ENCODE measurements at regions not wholly inside any gene's neighbourhood (a gene's known extent, or its start where the extent isn't known, plus 50 kb on each side); places are given as distances from the start of the nearest gene placed in this dataset.

DNA sequence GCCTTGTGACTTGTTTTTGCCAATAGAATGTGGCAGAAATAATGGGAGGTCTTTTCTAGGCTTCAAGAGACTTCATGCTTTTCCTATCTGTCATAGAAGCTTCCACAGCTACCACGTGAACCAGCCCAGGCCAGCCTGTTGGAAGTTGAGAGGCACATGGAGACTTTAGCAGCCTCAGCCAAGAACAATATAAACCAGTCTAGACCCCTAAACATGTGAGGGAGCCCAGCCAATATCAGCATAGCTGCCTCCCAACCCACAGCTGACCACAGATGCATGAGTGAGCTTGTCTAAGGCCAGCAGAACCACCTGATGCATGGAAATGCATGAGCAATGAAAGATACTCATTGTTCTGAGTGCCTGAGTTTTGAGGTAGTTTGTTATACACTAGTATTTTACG lies 540.7 kb upstream of the BTBD3 start:
- DNase-seq = no peak

DNA sequence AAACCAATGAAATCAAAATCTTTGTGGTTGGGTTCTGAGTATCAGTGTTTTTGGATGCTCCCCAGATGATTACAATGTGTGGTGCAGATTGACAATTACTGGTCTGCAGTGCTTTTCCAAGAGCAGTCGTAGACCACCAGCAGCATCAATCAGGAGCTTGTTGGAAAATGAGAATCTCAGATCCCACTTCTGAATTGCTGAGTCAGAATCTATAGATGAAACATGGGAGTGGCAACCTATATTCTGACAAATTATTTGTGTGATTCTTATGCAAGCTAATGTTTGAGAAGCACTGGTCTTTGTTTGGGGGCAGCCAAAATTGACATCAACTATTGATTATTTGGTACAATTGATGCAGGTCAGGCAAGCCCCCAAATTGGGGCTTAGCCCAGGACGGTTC lies 539.9 kb upstream of the BTBD3 start:
- no peak for DNase-seq

DNA sequence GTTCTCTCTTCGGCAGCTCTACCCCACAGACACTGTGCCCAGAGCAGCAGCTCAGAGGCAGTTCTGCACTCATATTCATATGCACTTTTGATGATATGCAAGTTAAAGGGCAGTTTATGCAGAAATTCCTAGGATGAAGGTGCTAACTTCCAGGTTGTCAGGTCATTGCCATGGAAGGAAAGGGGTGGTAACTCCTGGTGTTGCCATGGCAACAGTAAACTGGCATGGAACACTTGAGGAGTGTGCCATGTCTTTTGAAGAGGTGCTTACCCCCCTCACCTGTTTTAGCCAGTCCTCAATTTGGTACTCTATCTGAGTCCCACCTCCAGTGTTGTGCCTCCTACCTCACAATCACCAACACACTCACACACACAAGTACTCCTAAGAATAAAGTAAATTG lies 539.4 kb upstream of the BTBD3 start:
- no peak for DNase-seq

DNA sequence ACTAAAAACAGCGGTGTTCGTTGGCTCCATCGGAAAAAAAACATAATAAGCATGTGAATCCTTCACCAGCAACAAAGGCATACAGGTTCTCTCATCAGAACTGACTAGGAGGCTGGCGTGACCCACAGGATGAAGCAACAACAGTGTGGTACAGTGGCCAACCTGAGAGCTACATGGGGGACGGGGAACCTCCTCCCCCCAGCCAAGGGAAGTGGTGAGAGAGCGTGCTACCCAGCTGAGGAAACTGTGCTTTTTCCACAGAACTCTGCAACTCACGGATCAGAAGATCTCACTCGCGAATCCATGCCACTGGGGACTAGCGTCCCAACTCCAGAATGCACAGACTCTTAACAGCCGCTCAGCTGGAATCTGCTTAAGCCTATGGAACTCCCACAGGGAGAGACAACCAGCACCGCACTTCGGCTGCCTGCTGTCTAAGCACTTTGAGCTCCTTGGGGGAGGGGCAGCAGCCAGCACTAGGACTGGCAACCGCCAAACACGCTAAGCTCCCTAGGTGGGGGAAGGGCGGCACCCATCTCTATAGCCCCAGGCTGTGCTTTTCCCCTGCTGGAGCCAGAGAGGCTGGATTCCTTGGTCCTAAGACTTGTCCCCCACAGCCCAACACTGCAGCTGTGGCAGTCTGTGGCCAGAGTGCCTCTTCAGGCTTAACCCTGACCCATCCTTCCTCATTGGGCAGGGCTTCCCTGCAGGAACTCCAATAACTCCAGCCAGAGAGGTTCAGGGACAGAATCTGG lies 538.3 kb upstream of the BTBD3 start:
- DNase-seq = no peak

DNA sequence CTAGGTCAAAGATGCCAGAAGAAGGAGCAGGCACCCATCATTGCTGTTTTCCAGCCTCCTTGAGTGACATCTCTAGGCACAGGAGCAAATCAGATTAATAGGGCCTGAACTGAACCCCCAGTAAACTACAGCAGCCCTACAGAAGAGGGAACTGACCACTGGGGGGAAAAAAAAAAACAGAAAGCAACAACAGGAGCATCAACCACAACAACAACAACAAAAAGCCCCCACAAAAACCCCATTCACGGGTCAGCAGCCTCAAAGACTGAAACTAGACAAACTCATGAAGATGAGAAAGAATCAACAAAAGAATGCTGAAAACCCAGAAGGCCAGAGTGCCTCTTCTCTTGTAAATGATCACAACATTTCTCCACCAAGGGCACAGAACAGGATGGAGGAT lies 537.4 kb upstream of the BTBD3 start:
- no peak for DNase-seq

GRCh38 chr20:11387189-11387754 lies 530.4 kb upstream of the BTBD3 start:
- DNase-seq = no peak

- DNase-seq = no peak
These were observed 528.5 kb upstream of the BTBD3 start for GRCh38 chr20:11389186-11389585.

DNA sequence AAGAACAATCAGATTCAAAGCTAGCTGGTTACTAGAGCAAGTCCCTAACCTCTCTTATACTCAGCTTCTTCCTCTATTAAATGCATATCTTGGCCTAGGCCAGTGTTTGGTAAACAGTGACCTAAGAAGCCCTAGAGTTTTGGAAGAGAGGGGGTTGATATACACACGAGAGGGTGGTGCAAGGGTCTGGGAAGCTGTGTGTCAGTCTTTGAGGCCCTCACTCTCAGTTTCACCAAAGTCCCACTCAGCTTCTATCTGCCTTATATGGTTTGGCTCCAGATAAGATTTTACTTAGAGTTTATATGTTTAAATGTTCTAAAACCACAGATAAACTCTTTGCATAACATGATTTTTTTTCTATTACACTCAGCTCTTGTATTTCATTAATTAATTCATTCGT lies 526.1 kb upstream of the BTBD3 start:
- no peak for DNase-seq

DNA sequence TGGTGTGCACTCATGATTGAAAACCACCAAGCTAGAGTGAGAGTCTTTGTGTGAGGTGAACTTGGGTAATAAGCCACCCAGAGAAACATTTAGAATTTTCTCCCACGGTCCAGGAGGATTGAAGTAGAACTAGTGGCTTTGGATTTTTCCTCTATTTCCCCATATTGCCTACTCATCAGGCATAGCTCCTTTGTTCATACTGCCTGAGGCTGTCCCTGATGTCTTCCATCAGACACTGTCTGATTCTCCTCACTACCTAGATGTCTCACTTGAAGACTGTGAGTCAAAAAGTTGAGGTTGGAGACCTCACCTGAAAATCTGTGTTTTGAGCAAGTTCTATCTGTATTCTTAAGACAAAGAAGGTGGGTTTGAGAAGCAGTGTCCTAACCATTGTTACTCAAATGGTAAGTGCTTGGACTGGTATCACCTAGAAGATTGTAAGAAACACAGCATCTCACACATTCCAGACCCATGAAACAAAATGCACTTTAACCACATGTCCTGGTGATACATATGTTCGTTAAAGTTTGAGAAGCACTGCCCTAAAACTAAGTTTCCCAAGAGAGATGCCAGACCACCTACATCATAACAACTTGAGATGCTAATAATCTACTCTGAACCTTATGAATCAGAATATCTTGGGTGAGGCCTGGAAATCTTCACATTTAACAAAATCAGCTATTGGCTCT lies 523.4 kb upstream of the BTBD3 start:
- no peak for DNase-seq

DNA sequence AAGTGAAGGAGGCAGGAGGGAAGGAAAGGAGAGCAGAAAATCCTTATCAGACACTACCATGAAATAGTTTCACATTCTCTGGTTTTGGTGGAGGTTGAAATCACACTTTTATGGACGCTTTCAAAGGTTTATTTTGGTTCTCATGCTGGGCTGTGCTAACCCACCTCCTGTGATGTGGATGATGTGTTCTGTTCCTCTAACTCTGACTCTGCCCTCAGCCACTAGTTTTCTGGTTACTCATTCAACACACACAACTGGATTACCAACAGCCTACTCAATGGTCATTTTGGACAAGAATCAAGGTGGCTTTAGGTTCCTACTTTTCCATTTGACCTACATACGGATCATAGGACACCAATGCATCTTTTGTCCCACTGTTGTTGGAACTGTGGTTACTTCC lies 522.1 kb upstream of the BTBD3 start:
- DNase-seq = no peak

DNA sequence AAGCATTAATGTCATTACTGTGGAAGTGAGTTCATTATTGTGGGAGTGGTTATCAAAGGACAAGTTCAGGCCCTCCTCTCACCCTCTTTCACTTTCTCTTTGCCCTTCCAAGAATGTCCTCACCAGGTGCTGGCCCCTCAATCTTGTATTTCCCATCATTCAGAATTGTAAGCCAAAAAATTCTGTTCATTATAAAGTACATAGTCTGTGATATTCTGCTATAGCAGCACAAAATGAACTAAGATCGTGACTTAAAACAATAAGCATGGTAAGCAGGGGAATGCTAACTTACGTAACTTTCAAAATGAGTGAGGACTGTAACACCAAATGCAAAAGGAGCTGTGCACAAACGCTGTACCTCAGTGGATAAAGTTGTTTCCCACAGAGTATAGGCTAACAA lies 515.7 kb upstream of the BTBD3 start:
- no peak for DNase-seq

DNA sequence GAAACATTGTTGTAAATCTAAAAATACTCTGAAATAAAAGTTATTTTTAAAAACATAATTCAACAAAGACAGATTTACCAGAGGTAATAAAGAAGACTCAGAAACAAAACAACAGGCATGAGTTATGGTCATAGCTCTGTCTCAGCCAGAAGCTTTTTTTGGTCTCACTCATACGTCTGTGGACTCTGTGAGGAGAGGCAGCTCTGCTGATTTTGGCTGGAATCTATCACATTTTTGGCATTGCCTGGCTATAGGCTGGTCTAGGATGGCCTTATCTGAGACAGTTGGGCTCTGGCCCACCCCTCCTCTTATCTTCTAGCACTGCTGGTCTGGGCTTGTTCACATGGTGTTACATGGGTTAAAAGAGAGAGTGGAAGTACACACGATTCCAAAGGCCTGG lies 514.0 kb upstream of the BTBD3 start:
- DNase-seq = no peak

DNA sequence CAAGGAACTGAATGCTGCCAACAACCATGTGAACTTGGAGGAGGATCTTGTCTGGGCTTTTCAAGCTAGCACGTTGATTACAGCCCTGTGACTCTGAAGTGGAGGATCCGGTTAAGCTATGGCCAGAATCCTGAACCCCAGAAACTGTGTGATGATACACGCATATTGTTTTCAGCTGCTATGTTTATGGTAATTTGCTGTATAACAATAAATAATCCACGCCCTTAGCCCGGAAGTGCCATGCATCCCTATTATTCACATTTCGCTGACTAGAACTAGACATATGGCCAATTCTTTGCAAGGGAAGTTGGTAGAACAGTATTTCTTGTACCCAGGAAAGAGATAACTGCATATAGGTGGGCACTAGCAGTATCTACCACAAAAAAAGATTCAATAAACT lies 510.8 kb upstream of the BTBD3 start:
- no peak for DNase-seq

GRCh38 chr20:11409561-11409960 lies 508.1 kb upstream of the BTBD3 start:
- no peak for DNase-seq

DNA sequence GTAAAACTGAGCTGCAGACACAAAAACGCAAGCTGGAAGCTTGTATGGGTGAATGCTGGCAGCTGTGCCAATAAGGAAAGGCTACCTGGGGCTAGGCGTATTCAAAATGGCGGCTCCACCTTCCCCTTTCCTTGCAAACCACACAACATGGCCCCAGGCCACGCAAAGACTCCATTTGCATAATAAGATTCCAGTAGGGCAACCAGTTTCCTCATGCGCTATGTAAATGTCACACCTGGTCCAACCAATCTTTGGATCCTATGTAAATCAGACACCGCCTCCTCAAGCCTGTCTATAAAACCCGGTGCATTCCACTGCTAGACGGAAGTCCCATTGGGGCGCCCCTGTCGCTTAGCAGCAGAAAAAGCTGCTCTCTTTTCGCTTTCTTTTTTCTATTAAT lies 505.9 kb upstream of the BTBD3 start:
- DNase-seq = no peak

GRCh38 chr20:11426948-11427347 lies 490.7 kb upstream of the BTBD3 start:
- DNase-seq = no peak

- no peak for DNase-seq
These were observed 488.5 kb upstream of the BTBD3 start for GRCh38 chr20:11429168-11429567.

- DNase-seq = no peak
These were observed 487.7 kb upstream of the BTBD3 start for GRCh38 chr20:11429889-11430519.

GRCh38 chr20:11430652-11431051 lies 487.0 kb upstream of the BTBD3 start:
- DNase-seq = no peak

DNA sequence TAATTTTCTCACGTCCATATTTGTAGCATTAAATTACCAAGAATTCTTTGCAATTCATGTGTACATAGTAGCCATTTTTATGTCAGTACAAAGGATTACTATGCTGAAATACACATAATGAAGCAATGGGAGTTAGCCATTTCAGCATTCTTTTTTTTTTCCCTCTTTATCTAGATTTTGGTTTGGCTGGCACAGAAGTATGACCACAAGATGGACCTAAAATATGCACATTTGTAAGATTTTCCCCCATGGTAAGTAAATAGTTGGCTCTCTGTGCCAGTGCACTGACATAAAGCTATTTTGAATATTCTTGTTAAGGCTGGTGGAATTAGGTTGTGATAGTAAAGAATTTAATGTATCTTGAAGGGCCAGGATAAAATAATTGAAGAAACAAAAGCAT lies 486.1 kb upstream of the BTBD3 start:
- no peak for DNase-seq

GRCh38 chr20:11432407-11432806 lies 485.3 kb upstream of the BTBD3 start:
- no peak for DNase-seq

DNA sequence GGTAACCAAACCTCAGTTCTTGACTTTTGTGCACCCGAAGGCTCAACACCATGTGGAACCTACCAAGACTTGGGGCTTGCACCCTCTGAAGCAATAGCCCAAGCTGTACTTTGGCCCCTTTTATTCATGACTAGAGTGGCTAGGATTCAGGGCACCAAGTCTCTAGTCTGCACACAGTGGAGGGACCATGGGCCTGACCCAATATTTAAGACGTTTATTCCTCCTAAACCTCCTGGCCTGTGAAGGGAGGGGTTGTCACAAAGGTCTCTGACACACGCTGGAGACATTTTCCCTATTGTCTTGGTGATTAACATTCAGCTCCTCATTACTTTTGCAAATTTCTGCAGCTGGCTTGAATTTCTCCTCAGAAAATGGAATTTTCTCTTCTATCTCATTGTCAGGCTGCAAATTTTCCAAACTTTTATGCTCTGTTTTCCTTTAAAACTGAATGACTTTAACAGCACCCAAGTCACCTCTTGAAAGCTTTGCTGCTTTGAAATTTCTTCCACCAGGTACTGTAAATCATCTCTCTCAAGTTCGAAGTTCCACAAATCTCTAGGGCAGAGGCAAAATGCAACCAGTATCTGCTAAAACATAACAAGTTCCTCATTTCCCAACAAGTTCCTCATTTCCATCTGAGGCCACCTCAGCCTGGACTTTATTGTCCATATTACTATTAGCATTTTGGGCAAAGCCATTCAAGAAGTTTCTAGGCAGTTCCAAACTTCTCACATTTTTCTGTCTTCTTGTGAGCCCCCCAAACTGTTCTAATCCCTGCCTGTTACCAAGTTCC lies 481.4 kb upstream of the BTBD3 start:
- DNase-seq = no peak

GRCh38 chr20:11437090-11437489 lies 480.6 kb upstream of the BTBD3 start:
- DNase-seq = no peak
